ENCODE measurements at regions not wholly inside any gene's neighbourhood (a gene's known extent, or its start where the extent isn't known, plus 50 kb on each side); places are given as distances from the start of the nearest gene placed in this dataset.

DNA sequence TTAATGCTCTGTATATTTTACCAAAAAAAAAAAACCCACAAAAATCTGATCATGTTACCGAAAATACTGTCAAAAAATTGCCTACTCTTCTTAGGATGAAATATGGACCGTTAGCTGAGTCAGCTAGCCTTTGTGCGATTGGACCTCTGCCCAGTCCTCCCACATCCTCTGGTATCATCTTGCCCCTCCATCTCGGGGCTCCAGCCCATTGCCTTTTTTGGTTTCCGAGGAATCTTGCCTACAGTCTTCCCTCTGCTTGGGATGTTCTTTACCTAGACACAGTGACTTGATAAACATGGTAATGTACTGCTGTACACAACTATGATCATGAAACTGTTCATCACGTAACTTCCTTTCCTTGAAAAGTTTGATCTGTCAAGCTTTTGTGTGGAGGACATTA is 371.4 kb downstream of the SV2B start:
- TF ChIP-seq, protein P1, sequence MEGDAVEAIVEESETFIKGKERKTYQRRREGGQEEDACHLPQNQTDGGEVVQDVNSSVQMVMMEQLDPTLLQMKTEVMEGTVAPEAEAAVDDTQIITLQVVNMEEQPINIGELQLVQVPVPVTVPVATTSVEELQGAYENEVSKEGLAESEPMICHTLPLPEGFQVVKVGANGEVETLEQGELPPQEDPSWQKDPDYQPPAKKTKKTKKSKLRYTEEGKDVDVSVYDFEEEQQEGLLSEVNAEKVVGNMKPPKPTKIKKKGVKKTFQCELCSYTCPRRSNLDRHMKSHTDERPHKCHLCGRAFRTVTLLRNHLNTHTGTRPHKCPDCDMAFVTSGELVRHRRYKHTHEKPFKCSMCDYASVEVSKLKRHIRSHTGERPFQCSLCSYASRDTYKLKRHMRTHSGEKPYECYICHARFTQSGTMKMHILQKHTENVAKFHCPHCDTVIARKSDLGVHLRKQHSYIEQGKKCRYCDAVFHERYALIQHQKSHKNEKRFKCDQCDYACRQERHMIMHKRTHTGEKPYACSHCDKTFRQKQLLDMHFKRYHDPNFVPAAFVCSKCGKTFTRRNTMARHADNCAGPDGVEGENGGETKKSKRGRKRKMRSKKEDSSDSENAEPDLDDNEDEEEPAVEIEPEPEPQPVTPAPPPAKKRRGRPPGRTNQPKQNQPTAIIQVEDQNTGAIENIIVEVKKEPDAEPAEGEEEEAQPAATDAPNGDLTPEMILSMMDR (IDR thresholded peaks at IDR 0.05; ENCODE audit: low read depth, low read length), result no peak
- TF ChIP-seq EZH2phosphoT487 (IDR thresholded peaks at IDR 0.05; ENCODE audit: low read depth), result no peak

Measured in OCI-LY3 (cell line).